ENCODE measurements at regions not wholly inside any gene's neighbourhood (a gene's known extent, or its start where the extent isn't known, plus 50 kb on each side); places are given as distances from the start of the nearest gene placed in this dataset.

DNA sequence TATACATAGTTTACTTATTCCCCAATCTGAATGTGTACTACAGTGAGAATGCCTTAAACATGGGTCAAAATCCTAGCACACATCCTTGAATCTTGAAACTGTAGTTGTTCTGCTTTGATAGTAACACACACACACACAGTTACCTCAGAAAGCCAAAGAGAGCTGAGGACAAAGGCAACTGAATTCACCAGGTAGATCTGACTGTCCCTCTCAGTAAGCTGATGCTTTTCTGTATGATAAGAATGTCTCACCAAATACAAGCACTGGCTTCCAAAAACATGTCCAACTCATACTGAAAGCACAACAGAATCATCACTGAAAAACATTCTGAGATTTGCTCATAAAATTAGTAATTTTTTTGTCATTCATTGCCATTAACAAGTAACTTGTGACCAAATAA is 104.3 kb upstream of the DYNLRB2 start:
- in situ Hi-C loops (cut with HindIII; ENCODE audit: low pct_ligation_motif_present, low pct_unique_long_range_greater_than_20kb, low sequenced_read_pairs), result no loop called here
- no peak for DNase-seq

DNA sequence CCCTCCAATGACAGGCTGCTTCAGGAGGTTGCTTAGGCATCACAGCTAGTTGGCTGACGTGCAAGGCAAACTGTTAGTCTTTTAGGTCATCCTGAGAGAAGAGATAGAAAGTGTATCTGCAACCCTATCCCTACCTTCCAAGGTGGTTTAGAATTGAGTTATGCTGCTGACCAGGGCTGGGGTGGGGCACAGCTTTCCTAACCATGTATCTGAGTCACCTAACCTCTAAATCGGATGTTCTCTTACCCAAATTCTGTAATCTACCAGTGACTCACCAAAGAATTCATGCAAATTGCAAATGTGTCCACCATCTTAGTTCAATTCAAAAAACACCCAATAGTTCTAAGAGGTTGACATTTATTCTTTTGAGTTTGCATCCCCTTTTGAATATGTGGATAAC is 107.2 kb upstream of the DYNLRB2 start:
- DNase-seq, result no peak
- in situ Hi-C loops (cut with HindIII; ENCODE audit: low pct_ligation_motif_present, low pct_unique_long_range_greater_than_20kb, low sequenced_read_pairs), result no loop called here

DNA sequence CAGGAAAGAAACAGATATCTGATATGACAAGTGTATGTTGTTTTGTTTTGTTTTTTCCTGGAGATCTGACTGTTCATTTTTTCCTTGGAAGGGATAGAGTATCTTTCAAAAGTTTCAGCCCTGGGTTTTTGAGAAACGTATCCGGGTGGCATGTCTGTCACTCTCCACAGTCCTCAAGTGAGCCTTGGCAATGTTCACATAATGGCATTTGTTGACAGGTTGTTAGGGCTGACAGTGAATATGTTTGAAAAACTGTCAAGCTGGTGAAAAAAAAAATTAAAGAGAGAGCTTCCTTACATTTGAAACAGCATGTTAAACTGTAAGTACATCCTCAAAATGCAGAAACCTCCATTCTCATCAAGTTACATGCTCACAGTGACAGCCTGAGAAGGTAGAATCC is 113.0 kb upstream of the DYNLRB2 start:
- in situ Hi-C loops (cut with HindIII; ENCODE audit: low pct_ligation_motif_present, low pct_unique_long_range_greater_than_20kb, low sequenced_read_pairs), result no loop called here
- DNase-seq, result no peak

DNA sequence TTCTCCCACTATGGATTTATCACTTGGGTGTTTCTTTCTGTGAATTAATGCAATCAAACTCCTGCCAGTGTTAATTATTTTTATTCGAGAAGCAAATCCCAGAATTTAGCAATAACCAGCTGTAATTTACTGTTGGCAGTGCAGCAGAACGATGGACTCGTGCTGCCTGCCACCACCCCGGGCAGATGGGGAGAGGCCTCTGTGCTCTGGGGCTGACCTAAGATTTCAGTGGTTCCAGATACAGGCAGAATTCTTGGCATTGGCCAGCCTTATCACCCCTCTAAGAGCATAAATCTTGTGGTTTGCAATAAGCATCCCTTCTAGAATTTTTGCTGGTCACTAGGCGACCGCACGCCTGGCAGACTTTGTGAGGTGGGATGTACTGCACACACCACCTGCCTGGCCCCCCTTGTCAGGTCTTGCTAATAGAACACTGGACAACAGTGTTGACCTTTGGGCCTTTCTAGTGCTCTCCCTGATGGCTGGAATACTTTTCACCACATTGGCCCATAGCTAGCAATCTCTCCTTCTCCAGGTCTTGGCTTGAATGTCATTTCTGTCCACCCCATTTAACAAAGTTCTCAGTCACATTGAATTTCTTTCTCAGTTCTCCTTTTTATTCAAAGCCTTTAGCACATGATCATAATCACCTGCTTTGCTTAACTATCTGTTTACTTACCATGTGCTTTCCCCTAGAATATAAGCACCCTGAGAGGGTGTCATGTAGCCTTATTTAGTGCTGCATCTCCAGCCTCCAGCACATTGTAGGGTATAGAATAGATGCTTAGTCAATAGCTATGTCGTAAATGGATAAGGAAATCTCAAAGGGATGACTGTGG is 122.1 kb upstream of the DYNLRB2 start:
- no peak for DNase-seq
- in situ Hi-C loops (cut with HindIII; ENCODE audit: low pct_ligation_motif_present, low pct_unique_long_range_greater_than_20kb, low sequenced_read_pairs), result no loop called here

DNA sequence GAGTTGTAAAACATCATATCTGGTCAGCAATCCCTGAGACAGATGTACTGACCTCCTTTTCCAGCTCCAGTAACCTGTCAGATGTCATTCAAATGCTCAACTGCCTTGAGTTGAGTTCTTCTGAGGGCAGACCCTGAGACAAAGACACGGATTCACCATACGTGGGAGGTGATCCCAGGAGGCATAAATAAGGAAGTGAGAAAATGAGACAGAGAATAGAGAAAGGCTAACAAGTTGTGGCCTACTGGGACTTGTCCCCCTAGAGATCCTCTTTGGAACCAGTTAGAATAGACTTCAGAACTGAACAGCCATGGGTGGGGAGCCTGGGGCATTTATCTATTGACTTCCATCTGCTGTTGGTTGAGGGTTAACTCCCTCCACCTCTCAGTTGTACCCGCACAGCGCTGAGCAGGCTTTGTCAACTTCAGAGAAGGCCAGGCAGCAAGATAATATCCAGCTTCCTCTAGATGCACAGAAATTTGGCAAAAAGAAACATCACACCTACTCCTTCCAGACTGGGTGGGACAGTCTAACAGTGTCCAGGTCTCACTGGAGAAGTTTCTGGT is 123.0 kb upstream of the DYNLRB2 start:
- in situ Hi-C loops (cut with HindIII; ENCODE audit: low pct_ligation_motif_present, low pct_unique_long_range_greater_than_20kb, low sequenced_read_pairs), result no loop called here
- no peak for DNase-seq

DNA sequence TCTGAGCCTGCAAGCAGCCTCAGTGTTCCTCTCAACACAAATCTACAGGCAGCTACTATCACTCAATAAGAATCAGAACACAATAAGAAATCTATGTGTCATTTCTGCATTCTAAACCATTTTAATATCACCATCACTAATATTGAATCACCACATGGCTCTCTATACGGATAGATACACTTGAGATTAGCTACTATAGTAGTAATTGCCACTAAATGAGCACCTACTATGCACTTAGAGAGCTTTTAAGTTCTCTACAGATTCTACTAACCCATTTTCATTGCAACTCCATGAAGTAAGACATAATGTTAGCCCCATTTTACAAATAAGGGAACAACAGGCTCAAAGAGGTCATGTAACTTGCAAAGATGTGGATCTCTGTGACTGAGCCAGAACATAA is 132.8 kb upstream of the DYNLRB2 start:
- no peak for DNase-seq
- in situ Hi-C loops (cut with HindIII; ENCODE audit: low pct_ligation_motif_present, low pct_unique_long_range_greater_than_20kb, low sequenced_read_pairs), result no loop called here

DNA sequence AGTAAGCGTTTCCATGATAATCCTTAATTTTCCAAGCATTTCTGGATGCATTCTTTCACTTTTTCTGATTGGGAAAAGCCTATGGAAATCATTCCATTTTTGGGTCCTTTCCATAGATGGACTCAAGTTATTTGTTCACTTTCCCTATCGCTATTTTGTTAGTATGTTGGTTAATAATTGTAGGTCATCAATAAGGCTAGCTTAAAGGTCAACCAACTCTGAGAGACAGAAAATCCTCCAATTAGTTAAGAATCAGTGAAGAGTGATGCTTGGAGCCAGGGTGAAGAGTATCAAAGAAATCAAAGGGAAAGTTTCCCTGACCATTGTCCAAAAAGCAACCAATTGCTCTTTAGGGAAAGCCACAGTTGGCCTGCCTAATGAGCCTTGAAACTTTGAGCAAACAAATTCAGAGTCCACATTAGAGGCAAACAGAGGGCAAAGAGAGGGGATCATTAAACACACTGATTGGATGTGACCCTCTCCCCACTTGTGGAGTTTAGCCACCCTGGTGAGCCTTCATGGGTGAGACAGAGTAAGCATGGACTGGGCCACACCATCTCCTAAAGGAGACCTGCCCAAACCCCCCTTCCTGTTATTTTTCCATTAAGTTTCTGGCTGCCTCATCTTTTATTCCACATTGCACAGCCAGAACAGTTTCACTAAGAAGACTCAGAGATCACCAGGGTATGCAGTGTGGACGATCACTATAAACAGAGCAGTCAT is 133.4 kb upstream of the DYNLRB2 start:
- DNase-seq, result no peak
- in situ Hi-C loops (cut with HindIII; ENCODE audit: low pct_ligation_motif_present, low pct_unique_long_range_greater_than_20kb, low sequenced_read_pairs), result no loop called here

DNA sequence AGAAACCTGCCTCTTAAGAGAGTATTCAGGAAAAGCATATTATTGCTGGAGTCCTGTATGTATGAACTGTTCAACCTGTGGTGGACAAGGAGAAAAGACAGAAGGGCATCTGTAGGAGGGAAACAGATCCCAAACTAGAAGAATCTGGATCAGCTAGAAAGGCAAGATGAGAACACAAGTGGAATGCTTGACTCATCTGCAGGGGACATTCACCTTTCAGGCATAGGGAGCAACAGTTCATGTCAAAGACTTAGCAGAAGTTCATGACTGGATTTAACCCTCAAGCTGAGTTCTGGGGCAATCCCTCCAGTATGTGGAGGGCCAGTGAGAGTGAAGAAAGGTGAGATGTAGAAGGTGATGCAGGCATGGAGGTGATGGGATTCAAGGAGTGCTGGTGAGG is 135.9 kb upstream of the DYNLRB2 start:
- in situ Hi-C loops (cut with HindIII; ENCODE audit: low pct_ligation_motif_present, low pct_unique_long_range_greater_than_20kb, low sequenced_read_pairs), result no loop called here
- no peak for DNase-seq

DNA sequence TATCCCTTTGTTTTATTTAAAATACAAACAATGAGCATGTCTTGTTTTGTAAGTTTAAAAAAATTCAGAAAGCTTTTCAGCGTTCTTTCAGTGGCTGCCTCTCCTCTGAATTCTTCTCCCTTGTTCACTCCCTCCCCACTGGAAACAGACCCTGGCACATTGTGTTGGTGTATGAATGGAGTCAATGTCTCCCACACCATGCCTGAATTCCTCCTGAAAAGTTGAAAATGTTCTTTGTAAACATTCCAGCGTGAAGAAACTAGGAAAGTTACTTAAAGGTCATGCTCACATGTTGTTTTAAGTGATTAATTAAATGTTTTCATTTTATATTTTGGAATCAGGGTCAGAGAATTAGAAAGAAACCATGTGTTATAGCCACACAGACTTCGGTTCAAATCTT is 136.9 kb upstream of the DYNLRB2 start:
- DNase-seq, result no peak
- in situ Hi-C loops (cut with HindIII; ENCODE audit: low pct_ligation_motif_present, low pct_unique_long_range_greater_than_20kb, low sequenced_read_pairs), result no loop called here

DNA sequence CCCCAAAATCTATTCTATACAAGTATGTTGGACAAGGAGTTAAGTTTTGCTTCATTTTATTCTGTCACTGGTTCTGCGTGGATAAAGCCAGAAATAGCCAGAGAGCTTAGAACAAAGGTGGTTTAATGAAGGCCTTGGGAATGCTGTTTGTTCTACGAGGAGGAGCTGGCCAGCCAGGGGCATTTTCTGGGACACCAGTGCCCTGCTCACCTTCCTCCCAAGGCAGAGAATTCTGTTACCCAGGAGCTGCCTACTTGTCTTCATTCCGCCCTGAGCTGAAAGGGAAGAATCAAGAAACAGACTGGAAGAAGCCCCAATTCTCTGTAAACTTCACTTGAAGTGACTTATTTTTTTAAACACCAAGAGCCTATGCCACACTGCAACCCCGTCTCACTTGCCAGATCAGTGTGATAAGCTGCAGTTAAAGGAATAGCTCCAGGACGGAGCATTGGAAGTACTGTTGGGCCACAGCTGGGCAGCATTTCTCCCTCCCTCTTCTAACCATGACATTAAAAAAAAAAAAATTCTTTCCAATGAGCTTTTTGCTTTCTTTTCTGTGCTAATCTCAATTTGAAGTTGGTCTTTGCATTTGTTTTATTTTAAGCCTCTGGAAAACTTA is 149.8 kb upstream of the DYNLRB2 start:
- no peak for DNase-seq
- in situ Hi-C loops (cut with HindIII; ENCODE audit: low pct_ligation_motif_present, low pct_unique_long_range_greater_than_20kb, low sequenced_read_pairs), result no loop called here

DNA sequence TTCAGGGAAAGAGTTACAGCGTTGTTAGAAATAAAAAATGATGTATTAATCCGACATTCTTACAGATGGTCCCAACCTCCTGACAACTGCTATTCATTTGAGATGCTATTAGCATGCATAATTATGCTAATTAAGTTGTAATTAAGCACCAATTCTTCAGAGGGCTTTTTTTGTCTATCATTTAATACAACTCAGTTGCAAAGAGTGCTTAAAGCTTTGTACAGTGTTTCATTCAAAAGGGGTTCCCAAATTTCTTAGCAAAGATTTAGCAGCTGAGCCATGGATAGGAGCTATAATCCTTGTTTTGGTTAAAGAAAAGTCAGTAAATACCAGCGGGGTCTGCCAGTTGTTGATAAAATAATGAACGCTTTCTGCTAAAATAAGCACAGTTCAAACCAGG is 150.7 kb upstream of the DYNLRB2 start:
- in situ Hi-C loops (cut with HindIII; ENCODE audit: low pct_ligation_motif_present, low pct_unique_long_range_greater_than_20kb, low sequenced_read_pairs), result no loop called here
- DNase-seq, result no peak

DNA sequence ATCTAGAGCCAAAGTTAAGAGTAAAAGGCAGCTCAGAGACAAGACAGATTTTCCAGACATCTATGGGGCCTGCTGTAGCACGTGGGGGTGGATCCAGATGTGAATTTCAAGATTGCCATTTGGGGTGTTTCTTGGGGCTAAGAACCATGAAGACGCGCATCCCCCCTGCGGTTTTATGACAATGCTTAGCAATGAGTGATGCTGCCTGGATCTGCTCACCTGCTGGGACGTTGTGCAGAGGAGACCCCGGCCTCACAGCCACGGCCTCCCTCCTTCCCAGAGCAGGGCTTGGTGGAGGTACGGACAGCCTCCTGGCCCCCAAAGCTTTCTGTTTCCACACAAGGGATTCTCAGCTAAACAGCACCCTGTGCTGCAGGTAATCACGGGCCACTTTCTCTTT is 151.5 kb upstream of the DYNLRB2 start:
- in situ Hi-C loops (cut with HindIII; ENCODE audit: low pct_ligation_motif_present, low pct_unique_long_range_greater_than_20kb, low sequenced_read_pairs), result no loop called here
- no peak for DNase-seq

DNA sequence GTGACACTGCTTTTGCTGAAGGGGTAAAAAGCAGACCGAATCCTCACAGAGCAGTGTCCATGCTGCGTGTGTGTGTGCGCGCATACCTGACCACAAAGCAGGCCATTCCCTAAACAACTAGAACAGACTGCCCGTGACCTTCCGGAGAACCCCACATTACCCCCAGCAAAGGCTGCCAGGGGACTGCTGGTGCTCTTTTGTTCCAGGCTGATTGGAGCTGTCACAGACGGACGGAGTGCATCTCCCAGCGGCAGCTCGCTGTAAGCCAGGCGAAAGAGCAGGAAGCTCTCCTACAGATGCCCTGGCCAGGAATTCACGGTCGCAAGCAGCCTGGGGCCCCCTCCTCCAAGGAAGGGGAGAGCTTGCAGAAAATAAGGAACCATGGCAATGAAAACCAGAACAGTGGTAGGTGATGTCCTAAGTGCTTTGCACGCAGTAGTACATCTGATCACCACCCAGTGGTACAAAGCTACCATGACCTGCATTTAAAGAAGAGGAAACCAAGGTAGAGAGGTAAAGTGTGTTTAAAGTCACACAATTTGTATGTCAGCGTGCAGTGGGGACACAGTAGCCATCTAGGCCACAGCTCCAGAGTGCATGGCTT is 153.4 kb upstream of the DYNLRB2 start:
- no peak for DNase-seq
- in situ Hi-C loops (cut with HindIII; ENCODE audit: low pct_ligation_motif_present, low pct_unique_long_range_greater_than_20kb, low sequenced_read_pairs), result no loop called here

DNA sequence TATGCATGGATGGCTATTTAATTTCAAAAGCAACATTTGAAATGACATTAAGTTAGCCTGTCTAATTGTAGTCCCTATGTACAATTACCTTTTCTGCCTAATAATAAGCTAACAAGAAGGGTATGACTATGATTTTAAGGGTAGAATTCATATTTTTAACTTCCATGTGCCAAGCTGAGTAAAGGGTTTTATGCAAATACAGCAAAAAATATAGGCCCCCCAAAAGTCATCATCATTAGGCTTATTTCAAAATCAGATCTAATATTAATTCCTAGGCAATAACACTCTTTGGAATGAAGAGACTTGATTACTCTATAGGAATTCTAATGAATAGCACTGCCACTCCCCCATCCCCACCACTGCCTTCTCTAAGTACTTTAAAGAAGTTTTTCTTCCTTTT is 155.9 kb upstream of the DYNLRB2 start:
- in situ Hi-C loops (cut with HindIII; ENCODE audit: low pct_ligation_motif_present, low pct_unique_long_range_greater_than_20kb, low sequenced_read_pairs), result no loop called here
- DNase-seq, result no peak

DNA sequence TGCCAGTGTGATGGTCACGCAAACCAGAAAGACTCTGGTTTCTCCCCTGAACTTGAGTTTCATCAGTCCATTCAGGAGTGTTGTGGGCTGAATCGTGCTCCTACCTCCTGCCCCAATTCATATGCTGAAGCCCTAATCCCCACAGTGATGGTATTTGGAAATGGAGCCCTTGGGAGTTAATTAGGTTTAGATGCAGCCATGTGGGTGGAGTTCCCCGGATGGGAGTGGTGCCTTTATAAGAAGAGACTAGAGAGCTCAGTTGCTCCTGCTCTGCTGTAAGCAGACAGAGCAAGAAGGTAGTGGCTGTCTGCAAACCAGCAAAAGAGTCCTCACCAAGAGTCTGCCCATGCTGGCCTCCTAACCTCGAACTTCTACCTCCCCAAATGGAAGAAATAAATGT is 160.3 kb upstream of the DYNLRB2 start:
- in situ Hi-C loops (cut with HindIII; ENCODE audit: low pct_ligation_motif_present, low pct_unique_long_range_greater_than_20kb, low sequenced_read_pairs), result no loop called here
- DNase-seq, result no peak

DNA sequence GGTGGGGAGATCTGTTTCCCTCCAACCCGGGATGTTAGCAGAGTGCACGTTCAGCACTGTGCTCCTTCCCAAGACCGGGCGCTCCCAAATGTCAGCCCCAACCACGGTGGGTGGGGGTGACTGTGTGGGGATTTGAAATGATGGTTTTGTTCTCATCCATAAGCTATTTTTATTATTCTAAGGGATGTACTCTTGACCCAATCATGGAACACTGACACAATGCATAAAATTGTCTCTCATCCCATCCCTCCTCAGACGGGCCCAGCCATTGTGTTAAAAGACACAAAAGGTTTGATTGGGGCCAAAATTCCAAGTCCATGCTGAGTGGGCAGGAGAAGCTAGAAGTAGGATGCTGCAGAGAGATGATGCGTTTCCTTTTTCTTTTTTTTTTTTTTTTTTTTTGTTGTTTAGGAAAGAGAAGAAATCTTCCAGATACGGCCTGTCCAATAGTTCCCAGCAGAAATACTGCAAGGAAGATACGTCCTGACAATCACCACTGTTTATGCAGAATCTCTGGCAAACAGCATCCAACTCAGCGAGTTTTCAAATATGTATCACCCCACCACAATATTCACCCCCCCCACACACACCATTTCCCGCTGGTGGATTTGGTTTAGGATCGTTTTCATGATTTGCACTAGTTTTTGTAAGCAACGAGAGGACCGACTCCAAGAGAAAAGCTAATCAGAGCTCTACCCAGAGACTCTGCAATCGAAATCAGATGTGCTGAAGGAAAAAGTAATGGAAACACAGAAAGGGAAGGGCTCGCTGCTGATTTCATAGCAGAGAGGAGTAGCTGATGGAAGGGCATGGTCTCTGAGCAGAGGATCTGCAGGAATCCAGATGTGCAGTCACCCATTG is 163.5 kb upstream of the DYNLRB2 start:
- in situ Hi-C loops (cut with HindIII; ENCODE audit: low pct_ligation_motif_present, low pct_unique_long_range_greater_than_20kb, low sequenced_read_pairs), result no loop called here
- DNase-seq, result no peak

DNA sequence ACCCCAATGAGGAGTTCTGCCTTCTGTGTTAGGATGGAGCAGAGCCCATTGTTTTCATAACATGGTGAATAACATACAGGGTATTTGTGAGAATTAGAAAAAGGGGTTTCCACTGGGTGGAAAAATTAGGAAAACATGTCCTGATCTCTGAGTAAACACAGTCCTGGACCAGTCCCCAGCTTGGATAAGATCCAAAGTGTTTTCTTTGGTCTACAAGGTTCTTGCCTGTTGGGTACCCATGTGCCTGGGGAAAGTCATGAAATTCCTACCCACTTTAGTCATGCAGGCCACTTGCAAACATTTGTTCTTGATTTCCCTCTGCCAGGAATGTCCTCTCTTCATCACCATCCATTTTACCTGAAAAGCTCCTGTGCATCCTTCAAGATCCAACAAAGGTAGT is 164.8 kb upstream of the DYNLRB2 start:
- in situ Hi-C loops (cut with HindIII; ENCODE audit: low pct_ligation_motif_present, low pct_unique_long_range_greater_than_20kb, low sequenced_read_pairs), result no loop called here
- no peak for DNase-seq

DNA sequence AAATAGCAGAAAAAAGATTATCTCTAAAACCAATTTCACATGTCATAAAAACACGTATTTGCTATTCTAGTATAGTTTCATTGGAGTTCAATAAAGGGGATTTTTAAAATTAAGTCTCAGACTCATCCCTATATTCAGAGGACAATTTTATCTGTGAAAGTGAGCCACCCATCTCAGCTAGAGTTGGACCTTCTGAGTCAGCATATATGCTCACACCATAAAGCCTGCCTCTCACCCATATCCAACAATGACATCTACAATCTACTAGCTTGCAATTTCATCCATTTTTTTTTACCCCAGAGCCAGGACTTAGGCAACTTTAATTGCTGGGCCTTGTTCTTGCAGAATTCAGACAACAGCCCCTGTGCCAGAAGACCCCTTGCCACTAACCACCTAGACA is 165.3 kb upstream of the DYNLRB2 start:
- in situ Hi-C loops (cut with HindIII; ENCODE audit: low pct_ligation_motif_present, low pct_unique_long_range_greater_than_20kb, low sequenced_read_pairs), result no loop called here
- no peak for DNase-seq

Measured in ACHN (cell line).